ENCODE measurements at regions not wholly inside any gene's neighbourhood (a gene's known extent, or its start where the extent isn't known, plus 50 kb on each side); places are given as distances from the start of the nearest gene placed in this dataset.

DNA sequence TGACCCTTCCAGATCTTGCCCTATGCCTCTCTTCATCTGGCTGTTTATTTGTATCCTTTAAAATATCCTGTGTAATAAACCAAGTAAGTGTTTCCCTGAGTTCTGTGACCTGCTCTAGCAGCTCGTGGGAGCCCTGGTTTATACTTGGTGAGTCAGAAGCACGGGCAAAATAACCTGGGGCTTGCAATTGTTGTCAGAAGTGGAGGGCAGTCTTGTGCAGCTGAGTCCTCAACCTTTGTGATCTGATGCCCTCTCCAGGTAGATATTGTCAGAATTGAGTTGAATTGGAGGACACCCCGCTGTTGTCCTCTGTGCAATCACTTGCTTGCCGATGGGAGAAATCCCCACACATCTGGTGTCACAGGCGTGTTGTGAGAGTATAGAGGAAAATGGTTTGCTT lies 62.5 kb upstream of the PRICKLE1 start:
- TF ChIP-seq, protein P1, sequence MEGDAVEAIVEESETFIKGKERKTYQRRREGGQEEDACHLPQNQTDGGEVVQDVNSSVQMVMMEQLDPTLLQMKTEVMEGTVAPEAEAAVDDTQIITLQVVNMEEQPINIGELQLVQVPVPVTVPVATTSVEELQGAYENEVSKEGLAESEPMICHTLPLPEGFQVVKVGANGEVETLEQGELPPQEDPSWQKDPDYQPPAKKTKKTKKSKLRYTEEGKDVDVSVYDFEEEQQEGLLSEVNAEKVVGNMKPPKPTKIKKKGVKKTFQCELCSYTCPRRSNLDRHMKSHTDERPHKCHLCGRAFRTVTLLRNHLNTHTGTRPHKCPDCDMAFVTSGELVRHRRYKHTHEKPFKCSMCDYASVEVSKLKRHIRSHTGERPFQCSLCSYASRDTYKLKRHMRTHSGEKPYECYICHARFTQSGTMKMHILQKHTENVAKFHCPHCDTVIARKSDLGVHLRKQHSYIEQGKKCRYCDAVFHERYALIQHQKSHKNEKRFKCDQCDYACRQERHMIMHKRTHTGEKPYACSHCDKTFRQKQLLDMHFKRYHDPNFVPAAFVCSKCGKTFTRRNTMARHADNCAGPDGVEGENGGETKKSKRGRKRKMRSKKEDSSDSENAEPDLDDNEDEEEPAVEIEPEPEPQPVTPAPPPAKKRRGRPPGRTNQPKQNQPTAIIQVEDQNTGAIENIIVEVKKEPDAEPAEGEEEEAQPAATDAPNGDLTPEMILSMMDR (IDR thresholded peaks at IDR 0.05), result no peak
- TF ChIP-seq POLR2A (IDR thresholded peaks at IDR 0.05), result no peak

Data from tibial nerve (tissue), 3 donors.